ENCODE measurements at regions not wholly inside any gene's neighbourhood (a gene's known extent, or its start where the extent isn't known, plus 50 kb on each side); places are given as distances from the start of the nearest gene placed in this dataset.

- TF ChIP-seq POLR2A (IDR thresholded peaks at IDR 0.05; ENCODE audit: low read depth, low read length) = no peak
- TF ChIP-seq RAD21 (IDR thresholded peaks at IDR 0.05; ENCODE audit: low read length) = no peak
- no peak for TF ChIP-seq CTCF (conservative IDR thresholded peaks at IDR 0.05; ENCODE audit: low read depth, low read length)
- TF ChIP-seq CEBPB (IDR thresholded peaks at IDR 0.05; ENCODE audit: low read depth, low read length) = no peak
- TF ChIP-seq SMC3 (IDR thresholded peaks at IDR 0.05; ENCODE audit: low read depth, low read length) = no peak
- no peak for TF ChIP-seq ELK1 (IDR thresholded peaks at IDR 0.05; ENCODE audit: borderline replicate concordance, low read depth, low read length)
- TF ChIP-seq MXI1 (IDR thresholded peaks at IDR 0.05; ENCODE audit: borderline replicate concordance, low read depth, low read length) = no peak
- no peak for TF ChIP-seq NFE2L2 (IDR thresholded peaks at IDR 0.05; ENCODE audit: low read depth, low read length)
- no peak for TF ChIP-seq RCOR1 (IDR thresholded peaks at IDR 0.05; ENCODE audit: insufficient replicate concordance, low read length)
- TF ChIP-seq RFX5 (IDR thresholded peaks at IDR 0.05; ENCODE audit: low read depth, low read length) = no peak
- TF ChIP-seq CHD1 (IDR thresholded peaks at IDR 0.05; ENCODE audit: low read depth, low read length) = no peak
Measured at GRCh38 chr4:137692205-137692604, 159.9 kb upstream of the PCDH18 start.

Data from IMR-90 (cell line).